Upper lobe of left lung (tissue), 4 donors: ENCODE measurements at regions not wholly inside any gene's neighbourhood (a gene's known extent, or its start where the extent isn't known, plus 50 kb on each side); places are given as distances from the start of the nearest gene placed in this dataset.

Source experiments
- CTCF ChIP-seq, 6 experiments: fragments of 450-650 bp in 4 of 6; fragments of 200-600 bp in 2 of 6; sonication (generic) in 2 of 6; IDR thresholded peaks; one replicate each; pipeline ENCODE4 v1.5.1; 2016 to 2019; ENCODE audit warnings: antibody characterized with exemption in 6 of 6
- EP300 ChIP-seq, 4 donors: sonication (generic); formaldehyde crosslinking; IDR thresholded peaks; one replicate each; pipeline ENCODE4 v1.5.1; 2017; ENCODE audit warnings: antibody characterized with exemption in 4 of 4, control low read depth in 2 of 4
- POLR2A ChIP-seq, 4 donors: fragments of 450-650 bp; IDR thresholded peaks; one replicate each; pipeline ENCODE4 v1.5.1; 2016 to 2017; ENCODE audit warnings: antibody characterized with exemption in 4 of 4, mild to moderate bottlenecking in 2 of 4
- POLR2AphosphoS5 ChIP-seq, 2 donors: sonication (generic); formaldehyde crosslinking; IDR thresholded peaks; one replicate each; pipeline ENCODE4 v1.5.1; 2017; ENCODE audit warnings: antibody characterized with exemption in 2 of 2

- TF ChIP-seq POLR2AphosphoS5 (IDR thresholded peaks at IDR 0.05) (no peak), POLR2A (IDR thresholded peaks at IDR 0.05) (no peak), CTCF (IDR thresholded peaks at IDR 0.05) (no peak), EP300 (IDR thresholded peaks at IDR 0.05) (no peak)
These were observed 575.0 kb upstream of the MGMT start for GRCh38 chr10:128892005-128892404.
